H1 (cell line): ENCODE measurements at regions not wholly inside any gene's neighbourhood (a gene's known extent, or its start where the extent isn't known, plus 50 kb on each side); places are given as distances from the start of the nearest gene placed in this dataset.

Experiments used
- CTCF ChIA-PET: fragments of 300-600 bp; sonication (Branson Sonifier 250); formaldehyde crosslinking; loops from one replicate; lab custom pipeline; 2021; ENCODE audit not compliant: partially characterized antibody; lab: Charles Lee
- POLR2A ChIA-PET: fragments of 300-600 bp; sonication (Branson Sonifier 250); formaldehyde crosslinking; loops from one replicate; lab custom pipeline; 2021; ENCODE audit warnings: inconsistent platforms; ENCODE audit not compliant: partially characterized antibody; lab: Charles Lee
- DNase-seq, 2 experiments: peaks; one replicate each; pipeline versions ENCODE4 v3.0.0 to v3.0.0-alpha.2; 2010 to 2022; ENCODE audit warnings: low spot score in 2 of 2, low read depth in 1 of 2, mixed read lengths in 1 of 2
- FAIRE-seq: peaks from 2 replicates; lab custom pipeline; 2011; peaks lifted over from hg19 to GRCh38; lab: Jason Lieb, UNC
- H2AFZ ChIP-seq: 2 replicates; pipeline ENCODE4 v1.8.1; 2012; ENCODE audit warnings: low read length, inconsistent platforms
- H2AK5ac ChIP-seq: 2 replicates; pipeline ENCODE4 v1.6.1; 2013; ENCODE audit warnings: low read depth, low read length
- H2BK120ac ChIP-seq: replicated peaks from 2 replicates; pipeline ENCODE3; 2013; ENCODE audit warnings: low read depth, low read length, inconsistent platforms
- H2BK12ac ChIP-seq: 2 replicates; pipeline ENCODE4 v1.6.1; 2013; ENCODE audit warnings: low read depth, low read length
- H2BK15ac ChIP-seq: 2 replicates; pipeline ENCODE4 v1.6.1; 2013; ENCODE audit warnings: low read length
- H2BK20ac ChIP-seq: 2 replicates; pipeline ENCODE4 v1.6.1; 2013; ENCODE audit warnings: low read length
- H2BK5ac ChIP-seq: 2 replicates; pipeline ENCODE4 v1.6.1; 2013; ENCODE audit warnings: low read depth, low read length
- H3K14ac ChIP-seq: 2 replicates; pipeline ENCODE4 v1.6.1; 2013; ENCODE audit warnings: inconsistent platforms; ENCODE audit not compliant: insufficient read length
- H3K18ac ChIP-seq: 2 replicates; pipeline ENCODE4 v1.6.1; 2013; ENCODE audit warnings: low read length; ENCODE audit errors: extremely low read depth
- H3K23ac ChIP-seq: 2 replicates; pipeline ENCODE4 v1.6.1; 2013; ENCODE audit warnings: inconsistent platforms; ENCODE audit not compliant: insufficient read length
- H3K23me2 ChIP-seq: 2 replicates; pipeline ENCODE4 v1.6.1; 2013; ENCODE audit warnings: low read depth, low read length
- H3K27ac ChIP-seq: 2 replicates; pipeline ENCODE4 v1.6.1; 2011; ENCODE audit warnings: low read depth, low read length, inconsistent platforms
- H3K27me3 ChIP-seq, 4 experiments: replicated peaks in 1 of 4; 1 replicate in 1 of 4; 2 replicates in 3 of 4; pipeline versions ENCODE4 v1.6.1 to v1.8.1; 2011 to 2013; ENCODE audit warnings: low read length in 3 of 4, mild to moderate bottlenecking in 3 of 4, inconsistent platforms in 2 of 4, mixed read lengths in 2 of 4, moderate library complexity in 1 of 4; ENCODE audit not compliant: control insufficient read depth in 3 of 4, insufficient read depth in 3 of 4; ENCODE audit errors: extremely low read depth in 1 of 4
- H3K36me3 ChIP-seq, 4 experiments: 2 replicates each; pipeline versions ENCODE4 v1.6.1 to v1.8.1; 2011 to 2013; ENCODE audit warnings: mild to moderate bottlenecking in 4 of 4, low read length in 3 of 4, moderate library complexity in 2 of 4, control low read depth in 1 of 4, inconsistent platforms in 1 of 4; ENCODE audit not compliant: insufficient read depth in 4 of 4, control insufficient read depth in 2 of 4
- H3K4ac ChIP-seq: replicated peaks from 2 replicates; pipeline ENCODE3; 2013; ENCODE audit warnings: low read length, low read depth, mixed read lengths, inconsistent platforms; ENCODE audit not compliant: insufficient read length
- H3K4me1 ChIP-seq, 4 experiments: replicated peaks in 1 of 4; 1 replicate in 1 of 4; 2 replicates in 3 of 4; pipeline versions ENCODE4 v1.6.1 to v1.8.1; 2011 to 2013; ENCODE audit warnings: low read length in 3 of 4, inconsistent platforms in 2 of 4, mixed read lengths in 1 of 4; ENCODE audit not compliant: insufficient read depth in 4 of 4, control insufficient read depth in 3 of 4
- H3K4me2 ChIP-seq, 2 experiments: 2 replicates each; pipeline versions ENCODE4 v1.6.1 to v1.8.1; 2011 to 2013; ENCODE audit warnings: low read depth in 2 of 2, low read length in 2 of 2, control low read depth in 1 of 2, inconsistent platforms in 1 of 2, mild to moderate bottlenecking in 1 of 2; ENCODE audit not compliant: insufficient read depth in 1 of 2
- H3K4me3 ChIP-seq, 4 experiments: fragments of 200-600, 300-600 bp in 1 of 4; sonication (generic), shearing (Covaris generic), sonication (Bioruptor Twin) in 1 of 4; 2 replicates each; pipeline versions ENCODE4 v1.5.1 to v1.8.1; 2011 to 2016; ENCODE audit warnings: low read length in 4 of 4, low read depth in 3 of 4, control low read depth in 2 of 4, inconsistent platforms in 2 of 4, mild to moderate bottlenecking in 2 of 4, mixed read lengths in 1 of 4, moderate library complexity in 1 of 4; ENCODE audit not compliant: insufficient read depth in 2 of 4; ENCODE audit errors: extremely low read depth in 1 of 4
- H3K56ac ChIP-seq: replicated peaks from 2 replicates; pipeline ENCODE3; 2013; ENCODE audit warnings: low read depth, mild to moderate bottlenecking, mixed read lengths, low read length, inconsistent platforms; ENCODE audit not compliant: insufficient read length
- H3K79me1 ChIP-seq: 2 replicates; pipeline ENCODE4 v1.6.1; 2013; ENCODE audit warnings: low read depth, low read length, control low read depth
- H3K79me2 ChIP-seq, 2 experiments: 2 replicates each; pipeline versions ENCODE4 v1.6.1 to v1.8.1; 2012 to 2013; ENCODE audit warnings: low read length in 2 of 2, mild to moderate bottlenecking in 2 of 2, inconsistent platforms in 1 of 2; ENCODE audit not compliant: insufficient read depth in 2 of 2, control insufficient read depth in 1 of 2
- H3K9ac ChIP-seq, 4 experiments: replicated peaks in 1 of 4; 1 replicate in 1 of 4; 2 replicates in 3 of 4; pipeline versions ENCODE4 v1.6.1 to v1.8.1; 2011 to 2013; ENCODE audit warnings: low read depth in 3 of 4, low read length in 3 of 4, control low read depth in 2 of 4, mild to moderate bottlenecking in 2 of 4, moderate library complexity in 2 of 4, inconsistent platforms in 1 of 4; ENCODE audit errors: extremely low read depth in 1 of 4
- H3K9me3 ChIP-seq, 2 experiments: 2 replicates each; pipeline versions ENCODE4 v1.6.1 to v1.8.1; 2012 to 2013; ENCODE audit warnings: mild to moderate bottlenecking in 2 of 2, moderate library complexity in 2 of 2, control low read depth in 1 of 2, inconsistent platforms in 1 of 2, low read depth in 1 of 2, low read length in 1 of 2, mixed read lengths in 1 of 2; ENCODE audit not compliant: insufficient read depth in 2 of 2
- H4K20me1 ChIP-seq, 2 experiments: replicated peaks in 1 of 2; 2 replicates each; pipeline versions ENCODE3 to v1.8.1; 2011 to 2013; ENCODE audit warnings: inconsistent platforms in 2 of 2, low read length in 2 of 2, mild to moderate bottlenecking in 1 of 2; ENCODE audit not compliant: insufficient read depth in 2 of 2, control insufficient read depth in 1 of 2
- H4K5ac ChIP-seq: 2 replicates; pipeline ENCODE4 v1.6.1; 2013; ENCODE audit warnings: low read length, low read depth, mixed read lengths, inconsistent platforms; ENCODE audit not compliant: insufficient read length
- H4K8ac ChIP-seq: 2 replicates; pipeline ENCODE4 v1.8.0; 2013; ENCODE audit warnings: mild to moderate bottlenecking, moderate library complexity, low read length, inconsistent platforms; ENCODE audit not compliant: insufficient read depth; ENCODE audit errors: extremely low read depth
- H4K91ac ChIP-seq: replicated peaks from 2 replicates; pipeline ENCODE3; 2013; ENCODE audit warnings: low read length, mixed read lengths, inconsistent platforms; ENCODE audit not compliant: insufficient read length
- CBX8 ChIP-seq: fragments of 300-800, 300-1000 bp; sonication (generic); IDR thresholded peaks from 2 replicates; pipeline ENCODE4 v1.7.1; 2016; ENCODE audit warnings: low read depth, low read length, borderline replicate concordance
- KDM5A ChIP-seq: fragments of 200-600 bp; IDR thresholded peaks from 2 replicates; pipeline ENCODE4 v1.7.1; 2012; ENCODE audit warnings: mild to moderate bottlenecking, low read length, inconsistent platforms, mixed read lengths
- RAD21 ChIP-seq, 2 experiments: IDR thresholded peaks in 1 of 2; conservative IDR thresholded peaks in 1 of 2; 2 replicates each; pipeline ENCODE4 v1.6.1; 2011; ENCODE audit warnings: low read depth in 2 of 2, low read length in 2 of 2, improper control_type of control experiment in 1 of 2, inconsistent platforms in 1 of 2, mild to moderate bottlenecking in 1 of 2, moderate library complexity in 1 of 2
- SP1 ChIP-seq: IDR thresholded peaks from 2 replicates; pipeline ENCODE4 v1.6.1; 2011; ENCODE audit warnings: low read depth, low read length
- SP2 ChIP-seq: IDR thresholded peaks from 2 replicates; pipeline ENCODE4 v1.6.1; 2012; ENCODE audit warnings: mild to moderate bottlenecking, low read length, inconsistent platforms
- SP4 ChIP-seq: IDR thresholded peaks from 2 replicates; pipeline ENCODE4 v1.6.1; 2012; ENCODE audit warnings: low read length, inconsistent platforms
- TAF1 ChIP-seq: IDR thresholded peaks from 2 replicates; pipeline ENCODE4 v1.6.1; 2011; ENCODE audit warnings: mild to moderate bottlenecking, low read depth, low read length
- TEAD4 ChIP-seq: IDR thresholded peaks from 2 replicates; pipeline ENCODE4 v1.6.1; 2012; ENCODE audit warnings: low read depth, low read length, inconsistent platforms, mixed read lengths
- WGBS, 2 experiments: shearing (Covaris generic) in 1 of 2; methylation state at CpG; one replicate each; pipeline versions ENCODE4 v1.1.6 to v1.1.7; 2013 to 2015; ENCODE audit warnings: low lambda C conversion rate in 2 of 2, mixed read lengths in 2 of 2, inconsistent platforms in 1 of 2, low coverage in 1 of 2, missing lambda C conversion rate in 1 of 2; ENCODE audit not compliant: insufficient replicate concordance in 2 of 2, insufficient coverage in 1 of 2, insufficient read length in 1 of 2; ENCODE audit errors: extremely low coverage in 1 of 2, missing lambda C conversion rate in 1 of 2; 5-methylcytosine and 5-hydroxymethylcytosine counted together
- TF ChIP-seq, protein P1 (sequence below): IDR thresholded peaks from 2 replicates; pipeline ENCODE4 v1.6.1; 2012; ENCODE audit warnings: low read length, inconsistent platforms

DNA sequence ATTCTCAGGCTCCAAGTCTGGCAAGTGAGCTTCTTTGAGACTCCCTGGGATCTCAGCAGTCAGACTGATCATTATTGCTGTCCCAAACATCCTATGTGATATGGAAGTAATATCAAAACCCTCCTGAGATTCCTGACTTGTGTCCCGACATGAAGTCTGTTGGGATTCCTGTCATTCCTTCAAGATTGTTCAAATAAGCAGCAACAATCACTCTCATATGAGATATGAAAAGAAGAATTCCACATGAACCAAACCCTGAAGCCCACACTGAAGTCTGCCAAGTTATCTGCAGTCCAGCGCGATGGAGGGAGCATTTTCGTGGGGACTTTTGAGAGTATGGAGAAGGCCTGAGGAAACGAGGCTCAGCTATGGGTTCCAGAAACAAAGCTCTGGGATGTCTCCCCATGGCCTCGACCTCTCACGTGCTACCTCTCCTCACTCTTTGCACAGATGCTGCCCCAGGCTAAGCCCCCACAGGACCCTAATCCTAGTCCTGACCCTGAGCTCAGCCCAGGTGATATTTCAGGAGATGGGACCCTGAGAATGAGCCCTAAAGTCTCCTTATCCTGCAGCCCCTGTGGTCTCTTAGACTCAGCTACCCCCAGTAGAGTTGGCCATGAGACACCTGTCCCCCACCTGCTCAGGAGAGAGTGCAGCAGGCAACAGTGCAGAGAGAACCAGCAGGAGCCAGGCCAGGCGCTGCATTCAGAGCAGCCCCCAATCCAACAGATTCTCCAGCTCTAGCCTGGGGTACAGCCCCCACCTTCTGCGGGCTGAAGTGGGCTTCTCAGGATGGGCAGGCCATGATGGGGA, 100.2 kb downstream of the GGTLC2 start:
- H3K9me3 ChIP-seq, result peaks cover 15 to 32% of the 10 kb centered on the region in 2 experiments; a peak in 3 of 4 replicates
- TF ChIP-seq, protein P1, sequence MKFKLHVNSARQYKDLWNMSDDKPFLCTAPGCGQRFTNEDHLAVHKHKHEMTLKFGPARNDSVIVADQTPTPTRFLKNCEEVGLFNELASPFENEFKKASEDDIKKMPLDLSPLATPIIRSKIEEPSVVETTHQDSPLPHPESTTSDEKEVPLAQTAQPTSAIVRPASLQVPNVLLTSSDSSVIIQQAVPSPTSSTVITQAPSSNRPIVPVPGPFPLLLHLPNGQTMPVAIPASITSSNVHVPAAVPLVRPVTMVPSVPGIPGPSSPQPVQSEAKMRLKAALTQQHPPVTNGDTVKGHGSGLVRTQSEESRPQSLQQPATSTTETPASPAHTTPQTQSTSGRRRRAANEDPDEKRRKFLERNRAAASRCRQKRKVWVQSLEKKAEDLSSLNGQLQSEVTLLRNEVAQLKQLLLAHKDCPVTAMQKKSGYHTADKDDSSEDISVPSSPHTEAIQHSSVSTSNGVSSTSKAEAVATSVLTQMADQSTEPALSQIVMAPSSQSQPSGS, result no peak
- TF ChIP-seq KDM5A (no peak), SP1 (no peak), SP2 (no peak), CBX8 (no peak), TEAD4 (no peak), SP4 (no peak), TAF1 (no peak), RAD21 (IDR thresholded peaks at IDR 0.05 in 1 of 2, conservative IDR thresholded peaks at IDR 0.05 in 1 of 2; ENCODE audit: low read depth in 2 of 2, low read length in 2 of 2) (no peak)
- TF ChIP-seq, all 59 proteins: peak for 0
- H3K9ac ChIP-seq, result no peak overlapping the region
- ChIA-PET CTCF (interaction anchor here (1.0 to 1.1 kb wide), 2 partner anchors 9 to 26 kb away, joined by 3 read pairs; no protein-coding TSS in a partner anchor), POLR2A (no interaction called here)
- H4K8ac ChIP-seq, result no peak overlapping the region
- H3K14ac ChIP-seq, result no peak overlapping the region
- H2BK15ac ChIP-seq, result no peak overlapping the region
- H4K91ac ChIP-seq, result no peak overlapping the region
- no peak overlapping the region for H2BK5ac ChIP-seq
- FAIRE-seq, result no peak
- no peak overlapping the region for H2BK20ac ChIP-seq
- H3K27me3 ChIP-seq, result peaks cover 2 to 30% (median 22%) of the 10 kb centered on the region in 4 experiments; a peak in 5 of 7 replicates
- H2BK120ac ChIP-seq, result no peak overlapping the region
- peaks cover 0 to 1% of the 10 kb centered on the region in 2 experiments for H4K20me1 ChIP-seq
- H3K79me2 ChIP-seq, result no peaks in the 10 kb centered on the region
- no peak overlapping the region for H2AK5ac ChIP-seq
- H2BK12ac ChIP-seq, result no peak overlapping the region
- DNase-seq, result no peak
- H2AFZ ChIP-seq, result no peak overlapping the region
- no peak overlapping the region for H3K56ac ChIP-seq
- no peak overlapping the region for H3K4me2 ChIP-seq
- no peak overlapping the region for H3K27ac ChIP-seq
- H3K18ac ChIP-seq, result no peak overlapping the region
- H3K23ac ChIP-seq, result no peak overlapping the region
- H3K79me1 ChIP-seq, result no peaks in the 10 kb centered on the region; the same call in 1 of the 2 replicates
- no peak overlapping the region for H4K5ac ChIP-seq
- H3K4ac ChIP-seq, result no peak overlapping the region
- no peaks in the 10 kb centered on the region; a peak in 1 of 7 replicates for H3K4me1 ChIP-seq
- no peaks in the 10 kb centered on the region for H3K36me3 ChIP-seq
- H3K23me2 ChIP-seq, result no peaks in the 10 kb centered on the region
- WGBS, 2 experiments, result 73% methylated on average over 8 of the region's 9 CpGs; no CpG with 5 or more reads in 1 of the 2 experiments
- no peak overlapping the region for H3K4me3 ChIP-seq
